Neutrophil (primary cell): ENCODE measurements at regions not wholly inside any gene's neighbourhood (a gene's known extent, or its start where the extent isn't known, plus 50 kb on each side); places are given as distances from the start of the nearest gene placed in this dataset.

Source experiments
- H3K27ac ChIP-seq: fragments of 200-600 bp; sonication (generic); 2 replicates; pipeline ENCODE4 v1.5.1; 2016; ENCODE audit warnings: mild to moderate bottlenecking, moderate library complexity
- H3K27me3 ChIP-seq: fragments of 200-600 bp; sonication (generic); 2 replicates; pipeline ENCODE4 v1.6.0; 2016; ENCODE audit warnings: mild to moderate bottlenecking
- H3K36me3 ChIP-seq: fragments of 200-600 bp; sonication (generic); 2 replicates; pipeline ENCODE4 v1.5.1; 2017
- H3K4me1 ChIP-seq, 2 experiments: fragments of 200-600 bp in 1 of 2; sonication (generic) in 1 of 2; 1 replicate in 1 of 2; 2 replicates in 1 of 2; pipeline versions ENCODE4 v1.5.1 to v1.6.1; 2013 to 2016; ENCODE audit warnings: low read depth in 1 of 2, low read length in 1 of 2, mild to moderate bottlenecking in 1 of 2, moderate library complexity in 1 of 2; ENCODE audit not compliant: control insufficient read depth in 1 of 2, insufficient read depth in 1 of 2
- H3K4me3 ChIP-seq, 2 experiments: fragments of 200-600 bp in 1 of 2; sonication (generic) in 1 of 2; 1 replicate in 1 of 2; 2 replicates in 1 of 2; pipeline ENCODE4 v1.5.1; 2013 to 2016; ENCODE audit warnings: low read depth in 1 of 2, low read length in 1 of 2, mild to moderate bottlenecking in 1 of 2, moderate library complexity in 1 of 2
- H3K9me3 ChIP-seq: fragments of 200-600 bp; sonication (generic); 2 replicates; pipeline ENCODE4 v1.5.1; 2016
- TF ChIP-seq, protein P1 (sequence below): fragments of 200-600 bp; sonication (generic); IDR thresholded peaks from 2 replicates; pipeline ENCODE4 v1.5.1; 2016; ENCODE audit warnings: antibody characterized with exemption

DNA sequence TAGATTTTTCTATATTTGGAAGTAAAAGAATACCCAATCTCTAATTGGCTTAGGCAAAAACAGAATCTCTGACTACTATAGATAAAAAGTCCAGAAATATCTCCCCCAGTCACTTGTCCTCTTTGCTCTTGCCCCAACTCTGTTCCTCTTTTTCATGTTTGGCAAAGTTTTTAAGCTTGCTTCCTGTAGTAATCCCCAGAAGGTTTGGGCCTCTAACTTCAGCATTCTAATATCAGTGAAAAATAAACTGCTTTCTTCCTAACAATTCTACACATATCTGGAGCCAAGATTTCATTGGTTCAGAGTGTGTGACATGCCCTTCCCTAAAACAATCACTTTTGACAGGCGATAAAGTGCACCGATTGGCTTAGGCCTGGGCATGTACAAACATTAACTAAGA, 1680.3 kb downstream of the MAT2B start:
- Histone ChIP-seq H3K9me3 (peaks cover 3% of the 10 kb centered on the region), H3K4me1 (peaks cover 29 to 44% of the 10 kb centered on the region in 2 experiments), H3K27ac (peak overlapping the region; percentile 74), H3K4me3 (no peak overlapping the region), H3K27me3 (no peaks in the 10 kb centered on the region), H3K36me3 (no peaks in the 10 kb centered on the region)
- TF ChIP-seq, protein P1, sequence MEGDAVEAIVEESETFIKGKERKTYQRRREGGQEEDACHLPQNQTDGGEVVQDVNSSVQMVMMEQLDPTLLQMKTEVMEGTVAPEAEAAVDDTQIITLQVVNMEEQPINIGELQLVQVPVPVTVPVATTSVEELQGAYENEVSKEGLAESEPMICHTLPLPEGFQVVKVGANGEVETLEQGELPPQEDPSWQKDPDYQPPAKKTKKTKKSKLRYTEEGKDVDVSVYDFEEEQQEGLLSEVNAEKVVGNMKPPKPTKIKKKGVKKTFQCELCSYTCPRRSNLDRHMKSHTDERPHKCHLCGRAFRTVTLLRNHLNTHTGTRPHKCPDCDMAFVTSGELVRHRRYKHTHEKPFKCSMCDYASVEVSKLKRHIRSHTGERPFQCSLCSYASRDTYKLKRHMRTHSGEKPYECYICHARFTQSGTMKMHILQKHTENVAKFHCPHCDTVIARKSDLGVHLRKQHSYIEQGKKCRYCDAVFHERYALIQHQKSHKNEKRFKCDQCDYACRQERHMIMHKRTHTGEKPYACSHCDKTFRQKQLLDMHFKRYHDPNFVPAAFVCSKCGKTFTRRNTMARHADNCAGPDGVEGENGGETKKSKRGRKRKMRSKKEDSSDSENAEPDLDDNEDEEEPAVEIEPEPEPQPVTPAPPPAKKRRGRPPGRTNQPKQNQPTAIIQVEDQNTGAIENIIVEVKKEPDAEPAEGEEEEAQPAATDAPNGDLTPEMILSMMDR, result no peak

DNA sequence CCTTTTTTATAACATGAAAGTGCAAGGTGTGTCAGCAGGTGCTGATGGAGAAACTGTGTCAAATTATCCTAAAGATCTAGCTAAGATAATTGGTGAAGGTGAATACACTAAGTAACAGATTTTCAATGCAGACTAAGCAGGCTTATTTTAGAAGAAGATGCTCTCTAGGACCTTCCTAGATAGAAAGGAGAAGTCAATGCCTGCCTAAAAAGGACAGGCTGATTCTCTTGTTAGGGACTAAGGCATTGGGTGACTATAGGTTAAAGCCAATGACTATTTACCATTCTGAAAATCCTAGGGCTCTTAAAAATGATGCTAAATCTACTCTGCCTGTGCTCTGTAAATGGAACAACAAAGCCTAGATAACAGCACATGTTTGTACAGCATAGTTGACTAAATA, 1682.4 kb downstream of the MAT2B start:
- no peaks in the 10 kb centered on the region for H3K36me3 ChIP-seq
- H3K27me3 ChIP-seq, result no peaks in the 10 kb centered on the region
- peak overlapping the region; percentile 78 for H3K27ac ChIP-seq
- TF ChIP-seq, protein P1, result no peak
- H3K4me3 ChIP-seq, result no peak overlapping the region
- peaks cover 3% of the 10 kb centered on the region for H3K9me3 ChIP-seq
- H3K4me1 ChIP-seq, result peaks cover 29 to 48% of the 10 kb centered on the region in 2 experiments

DNA sequence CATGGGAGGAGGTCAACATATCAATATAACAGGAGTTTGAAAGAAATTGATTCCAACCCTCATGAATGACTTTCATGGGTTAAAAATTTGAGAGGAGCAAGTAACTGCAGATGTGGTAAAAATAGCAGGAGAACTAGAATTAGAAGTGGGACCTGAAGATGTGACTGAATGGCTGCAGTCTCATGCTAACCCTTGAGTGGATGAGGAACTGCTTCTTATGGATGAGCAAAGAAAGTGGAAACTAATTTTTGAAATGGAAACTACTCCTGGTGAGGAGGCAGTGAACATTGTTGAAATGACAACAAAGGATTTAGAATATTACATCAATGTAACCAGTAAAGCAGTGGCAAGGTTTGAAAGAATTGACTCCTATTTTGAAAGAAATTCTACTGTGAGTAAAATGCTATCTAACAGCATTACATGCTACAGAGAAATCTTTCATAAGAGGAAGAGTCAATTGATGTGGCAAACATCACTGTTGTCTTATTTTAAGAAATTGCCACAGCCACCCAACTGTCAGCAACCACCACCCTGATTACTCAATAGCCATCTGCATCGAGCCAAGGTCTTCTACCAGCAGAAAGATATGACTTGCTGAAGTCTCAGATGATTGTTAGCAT, 1683.2 kb downstream of the MAT2B start:
- Histone ChIP-seq H3K9me3 (peaks cover 3% of the 10 kb centered on the region), H3K4me3 (peak overlapping the region; percentile 15 to 18), H3K4me1 (peaks cover 29 to 50% of the 10 kb centered on the region in 2 experiments), H3K27me3 (no peaks in the 10 kb centered on the region), H3K27ac (peak overlapping the region; percentile 78), H3K36me3 (no peaks in the 10 kb centered on the region)
- TF ChIP-seq, protein P1, result no peak

DNA sequence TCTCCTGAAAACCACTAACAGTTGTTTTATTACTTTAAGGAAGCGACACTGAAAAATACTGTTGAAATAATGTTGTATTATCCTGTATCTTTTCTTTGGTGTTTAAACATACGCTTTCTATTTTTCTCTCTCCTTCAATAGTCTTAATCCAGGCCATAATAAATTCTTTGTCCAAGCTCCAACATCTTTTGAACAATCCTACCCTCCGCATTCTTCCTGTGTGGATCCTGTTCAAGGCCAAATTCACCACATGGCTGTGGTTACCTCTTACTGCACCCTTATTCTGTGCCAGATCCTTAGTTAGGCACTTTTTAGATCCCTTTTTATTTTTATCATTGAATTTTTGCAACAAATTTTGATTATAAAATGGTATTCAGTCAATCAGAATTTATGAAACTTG, 1691.5 kb downstream of the MAT2B start:
- H3K27me3 ChIP-seq, result no peaks in the 10 kb centered on the region
- TF ChIP-seq, protein P1, result no peak
- no peaks in the 10 kb centered on the region for H3K9me3 ChIP-seq

DNA sequence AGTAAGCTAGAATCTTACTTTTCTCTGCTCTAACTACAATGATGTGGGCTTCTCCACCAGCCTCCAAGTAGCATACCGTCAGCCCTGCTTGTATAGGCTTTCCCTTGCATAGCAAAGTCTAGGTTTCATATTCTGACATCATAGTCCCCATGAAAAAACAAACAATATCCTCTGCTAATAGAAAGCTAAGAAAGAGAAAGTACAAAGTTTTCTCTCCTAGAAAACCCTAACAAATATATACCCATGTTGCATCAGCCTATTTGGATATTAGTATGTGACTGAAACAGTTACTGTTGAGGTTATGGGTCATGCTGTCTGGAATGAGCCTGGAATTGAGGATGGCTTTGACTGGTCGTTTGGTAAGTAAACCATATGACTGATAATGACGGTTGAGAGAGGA, 1696.0 kb downstream of the MAT2B start:
- H3K36me3 ChIP-seq, result no peaks in the 10 kb centered on the region
- H3K27ac ChIP-seq, result no peak overlapping the region
- H3K9me3 ChIP-seq, result no peaks in the 10 kb centered on the region
- H3K27me3 ChIP-seq, result no peaks in the 10 kb centered on the region
- H3K4me3 ChIP-seq, result no peak overlapping the region
- peaks cover 12 to 14% of the 10 kb centered on the region in 2 experiments for H3K4me1 ChIP-seq
- TF ChIP-seq, protein P1, result no peak

More for the DNA sequence above, 1691.5 kb downstream of the MAT2B start:
- Histone ChIP-seq H3K27ac (no peak overlapping the region), H3K36me3 (no peaks in the 10 kb centered on the region), H3K4me3 (no peak overlapping the region), H3K4me1 (peaks cover 0 to 4% of the 10 kb centered on the region in 2 experiments)
